Mesenchymal stem cell (in vitro differentiated cells and primary cell): ENCODE measurements at regions not wholly inside any gene's neighbourhood (a gene's known extent, or its start where the extent isn't known, plus 50 kb on each side); places are given as distances from the start of the nearest gene placed in this dataset.

Source experiments
- DNase-seq: peaks from one replicate; pipeline ENCODE4 v3.0.0-alpha.2; 2013
- H2AFZ ChIP-seq: one replicate; pipeline ENCODE4 v1.6.1; 2013; ENCODE audit warnings: low read depth, mild to moderate bottlenecking, control low read depth, inconsistent platforms, low read length, moderate library complexity
- H2AK5ac ChIP-seq: 2 replicates; pipeline ENCODE4 v1.6.1; 2013; ENCODE audit warnings: low read length, moderate library complexity, mild to moderate bottlenecking, inconsistent platforms; ENCODE audit not compliant: severe bottlenecking
- H2BK120ac ChIP-seq: one replicate; pipeline ENCODE4 v1.6.1; 2013; ENCODE audit warnings: low read depth, mild to moderate bottlenecking, inconsistent platforms, low read length, moderate library complexity
- H2BK12ac ChIP-seq, 2 experiments: one replicate each; pipeline ENCODE4 v1.6.1; 2013; ENCODE audit warnings: inconsistent platforms in 2 of 2, low read length in 2 of 2, mild to moderate bottlenecking in 2 of 2, moderate library complexity in 2 of 2, control low read depth in 1 of 2
- H2BK15ac ChIP-seq: one replicate; pipeline ENCODE4 v1.6.1; 2013; ENCODE audit warnings: mild to moderate bottlenecking, low read depth, inconsistent platforms; ENCODE audit not compliant: poor library complexity, severe bottlenecking
- H2BK5ac ChIP-seq: 2 replicates; pipeline ENCODE4 v1.6.1; 2013; ENCODE audit warnings: low read depth, mild to moderate bottlenecking, low read length, control low read depth, inconsistent platforms; ENCODE audit not compliant: poor library complexity, severe bottlenecking
- H3K14ac ChIP-seq, 2 experiments: one replicate each; pipeline ENCODE4 v1.6.1; 2013; ENCODE audit warnings: inconsistent platforms in 2 of 2, low read length in 2 of 2, control low read depth in 1 of 2, mild to moderate bottlenecking in 1 of 2, moderate library complexity in 1 of 2
- H3K18ac ChIP-seq, 2 experiments: one replicate each; pipeline ENCODE4 v1.6.1; 2013; ENCODE audit warnings: inconsistent platforms in 2 of 2, low read length in 2 of 2, control low read depth in 1 of 2, low read depth in 1 of 2, mild to moderate bottlenecking in 1 of 2
- H3K23ac ChIP-seq, 2 experiments: one replicate each; pipeline ENCODE4 v1.6.1; 2013; ENCODE audit warnings: inconsistent platforms in 2 of 2, low read length in 2 of 2, mild to moderate bottlenecking in 2 of 2, moderate library complexity in 2 of 2, control low read depth in 1 of 2
- H3K27ac ChIP-seq: 2 replicates; pipeline ENCODE4 v1.5.1; 2013; ENCODE audit warnings: mild to moderate bottlenecking, moderate library complexity, low read length, control low read depth, inconsistent platforms; ENCODE audit not compliant: poor library complexity, severe bottlenecking
- H3K27me3 ChIP-seq, 2 experiments: 2 replicates each; pipeline versions ENCODE4 v1.6.1 to v1.7.0; 2013; ENCODE audit warnings: low read length in 2 of 2, mild to moderate bottlenecking in 2 of 2, moderate library complexity in 2 of 2, control low read depth in 1 of 2, inconsistent platforms in 1 of 2; ENCODE audit not compliant: control insufficient read depth in 1 of 2, insufficient read depth in 1 of 2
- H3K36me3 ChIP-seq, 2 experiments: 2 replicates each; pipeline versions ENCODE4 v1.6.1 to v1.7.0; 2013; ENCODE audit warnings: low read length in 2 of 2, control low read depth in 1 of 2, inconsistent platforms in 1 of 2, low read depth in 1 of 2, mild to moderate bottlenecking in 1 of 2; ENCODE audit not compliant: insufficient read depth in 2 of 2, control insufficient read depth in 1 of 2
- H3K4ac ChIP-seq, 2 experiments: one replicate each; pipeline ENCODE4 v1.6.1; 2013; ENCODE audit warnings: inconsistent platforms in 2 of 2, low read length in 2 of 2, mild to moderate bottlenecking in 2 of 2, moderate library complexity in 2 of 2, control low read depth in 1 of 2, low read depth in 1 of 2
- H3K4me1 ChIP-seq: 2 replicates; pipeline ENCODE4 v1.6.1; 2013; ENCODE audit warnings: low read depth, low read length, control low read depth; ENCODE audit not compliant: control insufficient read depth, insufficient read depth
- H3K4me2 ChIP-seq: 2 replicates; pipeline ENCODE4 v1.6.1; 2013; ENCODE audit warnings: low read length, mild to moderate bottlenecking, inconsistent platforms; ENCODE audit not compliant: poor library complexity, severe bottlenecking
- H3K4me3 ChIP-seq, 2 experiments: 2 replicates each; pipeline versions ENCODE4 v1.5.1 to v1.7.0; 2013; ENCODE audit warnings: low read length in 2 of 2, mild to moderate bottlenecking in 2 of 2, control low read depth in 1 of 2, low read depth in 1 of 2; ENCODE audit not compliant: insufficient read depth in 1 of 2
- H3K79me1 ChIP-seq: replicated peaks from 2 replicates; pipeline ENCODE4 v1.6.1; 2013; ENCODE audit warnings: mild to moderate bottlenecking, control low read depth, low read length, inconsistent platforms; ENCODE audit not compliant: poor library complexity, severe bottlenecking
- H3K9ac ChIP-seq: 2 replicates; pipeline ENCODE4 v1.7.0; 2013; ENCODE audit warnings: mild to moderate bottlenecking, low read length, moderate library complexity
- H3K9me3 ChIP-seq: 2 replicates; pipeline ENCODE4 v1.7.0; 2013; ENCODE audit warnings: mild to moderate bottlenecking, low read length; ENCODE audit not compliant: control insufficient read depth
- H4K8ac ChIP-seq: one replicate; pipeline ENCODE4 v1.6.1; 2013; ENCODE audit warnings: inconsistent platforms, mild to moderate bottlenecking, low read length, moderate library complexity
- H4K91ac ChIP-seq: one replicate; pipeline ENCODE4 v1.6.1; 2013; ENCODE audit warnings: mild to moderate bottlenecking, low read length, inconsistent platforms
- WGBS: methylation state at CpG from one replicate; pipeline ENCODE4 v1.1.7; 2013; ENCODE audit warnings: mixed read lengths; 5-methylcytosine and 5-hydroxymethylcytosine counted together

DNA sequence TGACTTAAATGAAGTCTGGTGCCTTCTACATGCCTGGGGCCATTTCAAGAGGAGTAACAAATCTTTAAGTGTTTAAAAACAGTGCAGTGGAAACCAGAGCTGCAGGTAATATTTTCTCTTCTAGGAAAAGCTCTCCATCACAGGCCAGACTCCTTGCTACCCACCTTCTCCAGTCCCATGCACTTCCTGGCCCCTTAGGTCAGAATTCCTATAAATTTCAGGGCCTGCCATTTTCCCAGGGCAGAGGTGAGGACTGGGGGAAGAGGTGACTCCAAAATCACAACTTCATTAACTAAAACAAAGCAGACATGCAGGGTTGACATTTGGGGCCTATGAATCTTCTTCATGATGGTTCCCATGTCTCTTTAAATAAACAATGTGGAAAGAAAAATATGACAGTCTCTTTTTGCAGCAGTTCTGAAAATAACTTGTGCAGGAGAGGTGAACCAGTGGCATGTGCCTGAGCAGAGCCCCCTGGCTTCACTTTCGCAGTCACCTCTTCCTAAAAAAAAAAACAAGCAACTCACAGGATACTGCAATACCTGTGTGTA, 63.7 kb upstream of the TANC1 start:
- Histone ChIP-seq H2BK120ac (no peak overlapping the region), H3K4me2 (no peak overlapping the region), H3K4ac (no peak overlapping the region), H2BK5ac (no peak overlapping the region), H3K9ac (no peak overlapping the region), H3K4me1 (no peaks in the 10 kb centered on the region), H3K9me3 (no peaks in the 10 kb centered on the region), H3K27me3 (no peaks in the 10 kb centered on the region), H3K23ac (no peak overlapping the region), H2BK15ac (no peak overlapping the region), H3K79me1 (no peaks in the 10 kb centered on the region), H2BK12ac (no peak overlapping the region), H3K18ac (peak overlapping the region in 1 of 2 experiments; percentile 54), H3K4me3 (no peak overlapping the region), H4K91ac (no peak overlapping the region), H2AFZ (no peak overlapping the region), H3K27ac (no peak overlapping the region), H3K14ac (no peak overlapping the region), H2AK5ac (no peak overlapping the region), H4K8ac (no peak overlapping the region), H3K36me3 (no peaks in the 10 kb centered on the region)
- peak; percentile 30 for DNase-seq
- WGBS, result 0% methylated on average over 1 of the region's 1 CpG

DNA sequence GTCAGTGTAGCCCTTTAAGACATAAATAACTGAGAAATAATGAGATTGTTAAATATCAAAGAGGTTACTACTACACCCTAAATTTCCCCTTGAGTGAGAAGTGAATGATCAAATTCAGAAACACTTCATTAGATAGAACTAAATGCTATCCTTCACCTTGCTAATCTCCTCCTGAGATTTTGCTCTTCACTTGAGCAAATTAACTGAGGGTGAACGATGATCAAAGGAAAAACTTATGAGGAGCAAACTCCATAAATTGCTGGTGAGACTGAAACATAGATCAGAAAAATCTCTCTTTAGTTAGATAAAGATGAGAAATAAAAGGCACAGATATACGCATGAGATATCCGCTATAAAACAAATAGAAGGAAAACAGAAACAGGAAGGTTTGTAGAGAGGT, 63.1 kb upstream of the TANC1 start:
- 70% methylated on average over 3 of the region's 3 CpGs for WGBS
- no peaks in the 10 kb centered on the region for H3K36me3 ChIP-seq
- peak overlapping the region in 1 of 2 experiments; percentile 57 for H3K18ac ChIP-seq
- no peak overlapping the region for H2BK12ac ChIP-seq
- no peak overlapping the region for H4K8ac ChIP-seq
- no peak for DNase-seq
- no peaks in the 10 kb centered on the region for H3K27me3 ChIP-seq
- no peak overlapping the region for H3K27ac ChIP-seq
- no peak overlapping the region for H4K91ac ChIP-seq
- no peak overlapping the region for H3K4me3 ChIP-seq
- no peak overlapping the region for H3K4me2 ChIP-seq
- no peak overlapping the region for H3K9ac ChIP-seq
- no peak overlapping the region for H2BK120ac ChIP-seq
- no peak overlapping the region for H2BK5ac ChIP-seq
- no peak overlapping the region for H3K4ac ChIP-seq
- H3K14ac ChIP-seq, result no peak overlapping the region
- no peaks in the 10 kb centered on the region for H3K9me3 ChIP-seq
- no peak overlapping the region for H2BK15ac ChIP-seq
- H2AFZ ChIP-seq, result no peak overlapping the region
- no peak overlapping the region for H2AK5ac ChIP-seq
- no peak overlapping the region for H3K23ac ChIP-seq
- no peaks in the 10 kb centered on the region for H3K79me1 ChIP-seq
- H3K4me1 ChIP-seq, result no peaks in the 10 kb centered on the region

DNA sequence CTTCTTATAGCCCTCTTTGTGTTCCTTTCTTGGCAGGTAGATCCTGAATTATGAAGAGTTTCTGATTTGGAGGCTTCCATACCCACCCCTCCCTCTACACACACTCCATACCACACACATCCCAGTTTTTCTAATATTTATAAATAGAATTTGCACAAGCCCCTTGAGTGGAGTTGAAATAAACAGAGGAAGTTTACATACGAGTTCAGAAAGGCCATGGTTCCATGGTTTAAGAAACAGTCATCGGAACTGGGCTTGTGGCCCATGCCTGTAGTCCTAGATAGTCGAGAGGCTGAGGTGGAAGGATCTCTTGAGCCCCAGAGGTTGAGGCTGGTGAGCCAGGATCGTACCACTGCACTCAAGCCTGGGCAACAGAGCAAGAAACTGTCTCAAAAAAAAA, 62.7 kb upstream of the TANC1 start:
- Histone ChIP-seq H3K18ac (peak overlapping the region in 1 of 2 experiments; percentile 57), H3K4ac (peak overlapping the region in 1 of 2 experiments; percentile 24), H3K4me2 (no peak overlapping the region), H3K79me1 (no peaks in the 10 kb centered on the region), H2AFZ (no peak overlapping the region), H3K27ac (no peak overlapping the region), H2BK5ac (no peak overlapping the region), H3K23ac (no peak overlapping the region), H3K4me3 (no peak overlapping the region), H4K91ac (no peak overlapping the region), H2AK5ac (no peak overlapping the region), H3K36me3 (no peaks in the 10 kb centered on the region), H3K27me3 (no peaks in the 10 kb centered on the region), H2BK15ac (no peak overlapping the region), H3K14ac (no peak overlapping the region), H3K4me1 (no peaks in the 10 kb centered on the region), H3K9ac (no peak overlapping the region), H2BK12ac (no peak overlapping the region), H3K9me3 (no peaks in the 10 kb centered on the region), H4K8ac (no peak overlapping the region), H2BK120ac (no peak overlapping the region)
- DNase-seq, result peak; percentile 66
- 11% methylated on average over 4 of the region's 4 CpGs for WGBS

DNA sequence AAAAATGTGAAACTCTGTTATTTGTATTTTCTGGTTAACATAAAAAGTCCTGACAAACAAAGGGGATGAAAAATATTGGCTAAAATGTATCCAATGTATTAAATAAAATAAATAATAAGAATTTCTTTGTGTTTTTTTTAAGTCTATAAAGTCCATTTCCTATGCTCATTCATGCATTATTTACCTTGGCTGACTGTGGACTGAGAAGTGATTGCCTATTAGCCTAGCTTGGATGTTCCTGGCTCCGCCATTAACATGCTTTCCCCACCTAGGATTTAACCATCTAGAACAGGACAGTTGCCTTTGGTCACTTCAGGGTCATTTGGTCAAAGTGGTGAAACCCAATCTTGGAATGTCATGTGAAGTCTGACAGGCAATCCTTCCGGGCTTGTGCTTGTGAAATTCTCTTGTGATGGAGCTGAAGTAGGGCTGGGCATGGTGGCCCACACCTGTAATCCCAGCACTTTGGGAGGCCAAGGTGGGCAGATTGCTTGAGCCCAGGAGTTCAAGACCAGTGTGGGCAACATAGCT, 60.4 kb upstream of the TANC1 start:
- Histone ChIP-seq H3K4me1 (no peaks in the 10 kb centered on the region), H3K4me3 (no peak overlapping the region), H4K91ac (no peak overlapping the region), H2BK5ac (no peak overlapping the region), H3K9me3 (no peaks in the 10 kb centered on the region), H2BK15ac (no peak overlapping the region), H3K23ac (no peak overlapping the region), H2BK12ac (peak overlapping the region in 1 of 2 experiments; percentile 82), H3K9ac (no peak overlapping the region), H3K36me3 (no peaks in the 10 kb centered on the region), H2AFZ (no peak overlapping the region), H3K4me2 (no peak overlapping the region), H3K27me3 (no peaks in the 10 kb centered on the region), H3K27ac (no peak overlapping the region), H3K4ac (no peak overlapping the region), H2BK120ac (no peak overlapping the region), H3K18ac (no peak overlapping the region), H4K8ac (no peak overlapping the region), H3K79me1 (no peaks in the 10 kb centered on the region), H3K14ac (no peak overlapping the region), H2AK5ac (no peak overlapping the region)
- no peak for DNase-seq
- WGBS, result 97% methylated on average over 2 of the region's 2 CpGs
